GM06990 (cell line): ENCODE measurements at regions not wholly inside any gene's neighbourhood (a gene's known extent, or its start where the extent isn't known, plus 50 kb on each side); places are given as distances from the start of the nearest gene placed in this dataset.

Experiments
- DNase-seq: peaks from one replicate; pipeline ENCODE4 v3.0.0-alpha.2; 2011; ENCODE audit not compliant: insufficient read length; ENCODE audit errors: extremely low read depth
- H3K27me3 ChIP-seq: replicated peaks from 2 replicates; pipeline ENCODE4 v1.6.0; 2011; ENCODE audit warnings: low read length; ENCODE audit not compliant: control insufficient read depth, insufficient read depth
- H3K36me3 ChIP-seq: 2 replicates; pipeline ENCODE4 v1.5.1; 2011; ENCODE audit warnings: low read length; ENCODE audit not compliant: control insufficient read depth, insufficient read depth
- H3K4me3 ChIP-seq: replicated peaks from 2 replicates; pipeline ENCODE4 v1.5.1; 2011; ENCODE audit warnings: low read depth, mild to moderate bottlenecking, control low read depth, low read length
- TF ChIP-seq, protein P1 (sequence below): IDR thresholded peaks from 2 replicates; pipeline ENCODE4 v1.5.1; 2011; ENCODE audit warnings: low read length, control low read depth, mild to moderate bottlenecking, inconsistent platforms; ENCODE audit not compliant: insufficient read depth, poor library complexity, severe bottlenecking

DNA sequence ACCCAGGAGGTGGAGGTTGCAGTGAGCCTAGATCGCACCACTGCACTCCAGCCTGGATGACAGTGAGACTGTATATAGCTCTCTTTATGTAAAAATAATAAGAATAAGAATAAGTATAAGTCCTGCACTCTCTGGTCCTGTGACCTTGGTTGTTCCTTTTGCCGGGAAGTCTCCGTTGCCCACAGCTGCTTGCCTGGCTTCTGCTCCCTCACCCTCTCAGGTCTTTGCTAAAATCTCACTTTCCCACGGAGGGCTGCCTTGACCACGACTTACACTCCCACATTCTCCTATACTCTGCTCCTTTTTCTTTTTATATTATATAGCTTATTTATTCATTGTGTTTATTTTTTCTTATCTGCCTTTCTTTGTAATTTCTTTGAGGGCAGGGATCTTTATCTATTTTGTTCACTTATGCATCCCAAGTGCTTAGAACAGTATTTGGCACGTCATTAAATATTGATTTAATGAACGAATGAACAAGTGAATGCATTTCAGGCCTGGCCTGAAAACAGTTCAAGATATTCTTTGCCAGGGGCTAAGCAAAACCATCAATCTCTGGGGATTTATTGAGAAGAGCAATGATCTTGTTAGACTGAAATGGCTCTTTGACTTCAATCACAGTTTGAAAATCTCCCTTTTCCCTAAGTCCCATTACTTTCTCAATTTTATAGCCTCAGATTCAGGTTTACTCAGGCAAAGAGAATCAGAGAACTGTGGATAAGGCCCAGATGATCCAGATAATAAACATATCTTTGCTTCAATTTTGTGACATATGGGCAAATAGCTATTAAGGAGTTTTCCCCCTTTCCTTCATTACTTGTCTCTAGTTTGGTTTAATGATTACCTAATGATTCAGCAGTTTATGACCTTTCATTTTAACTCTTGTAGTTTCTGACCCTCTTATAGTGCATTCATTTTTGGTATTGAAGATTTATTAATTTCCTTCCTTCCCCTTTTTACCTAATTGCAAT lies 60.8 kb upstream of the TMC1 start:
- Histone ChIP-seq H3K27me3 (no peaks in the 10 kb centered on the region), H3K4me3 (no peak overlapping the region), H3K36me3 (no peaks in the 10 kb centered on the region)
- no peak for DNase-seq
- TF ChIP-seq, protein P1, sequence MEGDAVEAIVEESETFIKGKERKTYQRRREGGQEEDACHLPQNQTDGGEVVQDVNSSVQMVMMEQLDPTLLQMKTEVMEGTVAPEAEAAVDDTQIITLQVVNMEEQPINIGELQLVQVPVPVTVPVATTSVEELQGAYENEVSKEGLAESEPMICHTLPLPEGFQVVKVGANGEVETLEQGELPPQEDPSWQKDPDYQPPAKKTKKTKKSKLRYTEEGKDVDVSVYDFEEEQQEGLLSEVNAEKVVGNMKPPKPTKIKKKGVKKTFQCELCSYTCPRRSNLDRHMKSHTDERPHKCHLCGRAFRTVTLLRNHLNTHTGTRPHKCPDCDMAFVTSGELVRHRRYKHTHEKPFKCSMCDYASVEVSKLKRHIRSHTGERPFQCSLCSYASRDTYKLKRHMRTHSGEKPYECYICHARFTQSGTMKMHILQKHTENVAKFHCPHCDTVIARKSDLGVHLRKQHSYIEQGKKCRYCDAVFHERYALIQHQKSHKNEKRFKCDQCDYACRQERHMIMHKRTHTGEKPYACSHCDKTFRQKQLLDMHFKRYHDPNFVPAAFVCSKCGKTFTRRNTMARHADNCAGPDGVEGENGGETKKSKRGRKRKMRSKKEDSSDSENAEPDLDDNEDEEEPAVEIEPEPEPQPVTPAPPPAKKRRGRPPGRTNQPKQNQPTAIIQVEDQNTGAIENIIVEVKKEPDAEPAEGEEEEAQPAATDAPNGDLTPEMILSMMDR = no peak

DNA sequence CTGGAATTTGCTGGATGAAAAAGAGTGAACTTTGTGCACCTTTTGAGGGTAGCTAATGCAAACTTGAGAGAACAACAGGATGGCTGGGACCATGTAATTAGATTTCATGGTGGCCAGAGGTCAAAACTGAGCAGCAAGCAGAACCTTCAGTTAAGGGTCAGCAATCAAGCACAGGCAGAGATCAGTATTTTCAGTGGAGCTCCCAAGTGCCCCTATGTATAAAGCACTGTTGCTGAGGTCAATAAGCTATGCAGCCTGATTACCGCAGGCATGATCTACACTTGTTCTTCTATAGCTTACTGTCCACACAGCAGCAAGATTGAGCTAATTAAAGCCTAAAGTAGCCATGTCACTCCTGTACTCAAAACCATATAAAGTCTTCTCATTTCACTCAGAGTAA lies 62.1 kb upstream of the TMC1 start:
- Histone ChIP-seq H3K27me3 (no peaks in the 10 kb centered on the region), H3K4me3 (no peak overlapping the region), H3K36me3 (no peaks in the 10 kb centered on the region)
- no peak for DNase-seq
- TF ChIP-seq, protein P1 = no peak

DNA sequence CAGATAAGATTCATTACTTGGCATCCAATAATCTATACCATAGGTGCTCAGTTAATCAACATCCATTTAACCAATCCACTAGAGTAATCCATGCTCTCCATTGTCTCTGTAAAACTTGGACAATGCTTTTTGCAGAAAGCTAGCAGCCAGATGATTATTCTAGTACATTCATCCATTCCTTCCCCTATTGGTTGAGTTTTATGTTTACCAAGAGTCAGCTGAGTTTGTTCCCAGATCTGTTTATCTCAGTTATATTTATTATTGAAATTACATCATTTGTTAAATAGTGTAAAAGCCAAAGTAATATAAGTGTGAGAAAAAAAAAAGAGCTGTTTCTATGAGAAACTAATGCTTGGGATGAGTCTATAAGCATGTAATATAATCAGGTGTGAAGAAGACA lies 63.3 kb upstream of the TMC1 start:
- TF ChIP-seq, protein P1 = no peak
- H3K36me3 ChIP-seq = no peaks in the 10 kb centered on the region
- DNase-seq = no peak
- H3K27me3 ChIP-seq = no peaks in the 10 kb centered on the region
- no peak overlapping the region for H3K4me3 ChIP-seq

DNA sequence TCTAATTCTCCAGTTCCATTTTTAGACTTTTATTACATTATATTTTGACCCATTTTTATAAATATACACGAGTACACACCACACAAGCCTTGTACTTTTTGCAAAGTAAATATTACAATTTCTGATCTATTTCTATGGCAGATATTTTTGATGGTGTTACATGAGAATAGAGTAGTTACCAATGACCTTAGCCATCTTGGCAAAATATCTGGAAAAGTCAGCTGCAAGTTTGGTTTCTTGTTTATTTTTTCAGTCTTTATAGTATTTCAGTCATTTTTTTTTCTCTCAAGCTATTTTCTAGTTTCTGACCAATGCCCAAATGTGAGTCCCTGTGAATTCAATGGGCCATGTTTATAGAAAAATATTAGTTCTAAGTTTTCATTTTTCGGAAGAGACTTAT lies 64.0 kb upstream of the TMC1 start:
- Histone ChIP-seq H3K36me3 (no peaks in the 10 kb centered on the region), H3K4me3 (no peak overlapping the region), H3K27me3 (no peaks in the 10 kb centered on the region)
- TF ChIP-seq, protein P1 = no peak
- DNase-seq = no peak

DNA sequence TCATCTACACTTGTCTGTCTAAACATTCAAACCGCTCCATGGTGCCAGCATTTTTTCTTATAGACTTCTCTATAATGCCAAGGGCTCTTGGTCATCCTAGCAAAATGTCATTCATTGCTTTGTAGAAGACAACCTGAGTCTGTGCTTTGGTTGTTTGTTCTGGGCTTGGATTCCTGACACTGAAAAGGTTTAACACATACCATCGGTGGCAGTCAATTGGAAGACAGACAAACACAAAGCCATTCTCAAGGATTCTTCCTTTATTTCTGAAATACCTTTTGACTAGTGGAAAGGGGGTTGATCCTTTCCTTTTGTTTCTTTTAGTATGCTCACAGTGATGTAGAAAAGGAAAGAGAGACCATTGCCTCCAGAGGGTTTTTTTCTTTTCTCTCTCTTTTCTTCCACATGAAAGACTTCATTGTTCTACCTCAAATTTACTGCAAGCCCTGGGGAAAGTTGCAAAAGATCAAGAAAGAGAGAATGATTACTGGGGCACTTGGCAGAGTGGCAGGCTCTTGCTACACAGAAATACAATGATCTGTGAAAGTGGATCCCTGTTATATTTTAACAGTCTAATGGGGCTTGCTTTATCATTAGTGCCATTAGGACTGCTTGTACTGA lies 66.4 kb upstream of the TMC1 start:
- H3K4me3 ChIP-seq = no peak overlapping the region
- no peak for DNase-seq
- H3K36me3 ChIP-seq = no peaks in the 10 kb centered on the region
- TF ChIP-seq, protein P1 = no peak
- no peaks in the 10 kb centered on the region for H3K27me3 ChIP-seq
